Lower lobe of right lung (tissue), 2 donors: ENCODE measurements at regions not wholly inside any gene's neighbourhood (a gene's known extent, or its start where the extent isn't known, plus 50 kb on each side); places are given as distances from the start of the nearest gene placed in this dataset.

Experiments used
- ATAC-seq, 2 donors: fragments of 200-7000 bp; cut with Tn5 transposase; one replicate each; pipeline ENCODE4 v1.9.1; 2020 to 2022; ENCODE audit warnings: mild to moderate bottlenecking in 2 of 2, moderate library complexity in 2 of 2
- DNase-seq: peaks from one replicate; pipeline ENCODE4 v3.0.0-alpha.2; 2020
- H3K27ac ChIP-seq: fragments of 200-600 bp; one replicate; pipeline ENCODE4 v1.8.0; 2022
- H3K27me3 ChIP-seq: fragments of 200-600 bp; one replicate; pipeline ENCODE4 v1.8.0; 2022; ENCODE audit warnings: low read depth
- H3K36me3 ChIP-seq: fragments of 200-600 bp; one replicate; pipeline ENCODE4 v1.8.0; 2022; ENCODE audit warnings: mild to moderate bottlenecking
- H3K4me1 ChIP-seq: fragments of 200-600 bp; one replicate; pipeline ENCODE4 v1.8.0; 2022
- H3K4me3 ChIP-seq: fragments of 200-600 bp; one replicate; pipeline ENCODE4 v1.8.0; 2022; ENCODE audit warnings: mild to moderate bottlenecking
- H3K9me3 ChIP-seq: fragments of 200-600 bp; one replicate; pipeline ENCODE4 v1.8.0; 2022
- intact Hi-C: fragments of 100-400 bp; cut with DNase I; formaldehyde crosslinking; loops from one replicate; pipeline ENCODE4 v1.11.0; 2022
- TF ChIP-seq, protein P1 (sequence below): fragments of 200-600 bp; IDR thresholded peaks from one replicate; pipeline ENCODE4 v1.8.0; 2022; ENCODE audit warnings: antibody characterized with exemption, mild to moderate bottlenecking
- donor health status: DM: no; HTN: yes; CAD: no; lungs with severe emphysema.

DNA sequence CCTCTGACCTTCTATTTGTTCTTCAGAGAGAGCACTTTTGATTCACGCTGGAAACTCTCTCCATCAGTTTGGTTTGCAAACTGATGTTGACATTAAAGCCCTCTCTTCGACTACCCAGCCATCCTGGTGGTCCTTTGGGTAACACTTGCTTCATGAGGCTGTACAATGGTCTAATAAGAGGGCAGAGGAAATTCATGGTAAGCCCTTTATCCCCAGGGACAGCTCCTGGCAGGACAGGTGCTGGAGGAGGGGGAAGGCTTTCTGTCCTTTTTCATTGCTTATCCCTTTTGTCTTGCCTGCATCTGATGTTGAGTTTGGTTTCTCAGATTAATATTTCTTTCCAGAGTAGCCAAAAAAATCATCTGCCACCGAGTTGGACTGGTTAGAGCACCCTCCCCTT is 52.1 kb upstream of the CD93 start:
- ATAC-seq = no peak
- Histone ChIP-seq H3K27me3 (no peaks in the 10 kb centered on the region), H3K4me1 (peaks cover 45% of the 10 kb centered on the region), H3K9me3 (no peaks in the 10 kb centered on the region), H3K4me3 (no peak overlapping the region), H3K36me3 (no peaks in the 10 kb centered on the region), H3K27ac (no peak overlapping the region)
- TF ChIP-seq, protein P1, sequence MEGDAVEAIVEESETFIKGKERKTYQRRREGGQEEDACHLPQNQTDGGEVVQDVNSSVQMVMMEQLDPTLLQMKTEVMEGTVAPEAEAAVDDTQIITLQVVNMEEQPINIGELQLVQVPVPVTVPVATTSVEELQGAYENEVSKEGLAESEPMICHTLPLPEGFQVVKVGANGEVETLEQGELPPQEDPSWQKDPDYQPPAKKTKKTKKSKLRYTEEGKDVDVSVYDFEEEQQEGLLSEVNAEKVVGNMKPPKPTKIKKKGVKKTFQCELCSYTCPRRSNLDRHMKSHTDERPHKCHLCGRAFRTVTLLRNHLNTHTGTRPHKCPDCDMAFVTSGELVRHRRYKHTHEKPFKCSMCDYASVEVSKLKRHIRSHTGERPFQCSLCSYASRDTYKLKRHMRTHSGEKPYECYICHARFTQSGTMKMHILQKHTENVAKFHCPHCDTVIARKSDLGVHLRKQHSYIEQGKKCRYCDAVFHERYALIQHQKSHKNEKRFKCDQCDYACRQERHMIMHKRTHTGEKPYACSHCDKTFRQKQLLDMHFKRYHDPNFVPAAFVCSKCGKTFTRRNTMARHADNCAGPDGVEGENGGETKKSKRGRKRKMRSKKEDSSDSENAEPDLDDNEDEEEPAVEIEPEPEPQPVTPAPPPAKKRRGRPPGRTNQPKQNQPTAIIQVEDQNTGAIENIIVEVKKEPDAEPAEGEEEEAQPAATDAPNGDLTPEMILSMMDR = no peak
- intact Hi-C loops = no loop called here
- DNase-seq = no peak

- peaks cover 44% of the 10 kb centered on the region for H3K4me1 ChIP-seq
- TF ChIP-seq, protein P1 = no peak
- no peak overlapping the region for H3K4me3 ChIP-seq
- intact Hi-C loops = no loop called here
- no peak for ATAC-seq
- peak overlapping the region; percentile 1 for H3K27ac ChIP-seq
- H3K9me3 ChIP-seq = no peaks in the 10 kb centered on the region
- DNase-seq = peak; percentile 48
- no peaks in the 10 kb centered on the region for H3K36me3 ChIP-seq
- no peaks in the 10 kb centered on the region for H3K27me3 ChIP-seq
Observed at GRCh38 chr20:23136893-23137745, 51.0 kb upstream of the CD93 start.

DNA sequence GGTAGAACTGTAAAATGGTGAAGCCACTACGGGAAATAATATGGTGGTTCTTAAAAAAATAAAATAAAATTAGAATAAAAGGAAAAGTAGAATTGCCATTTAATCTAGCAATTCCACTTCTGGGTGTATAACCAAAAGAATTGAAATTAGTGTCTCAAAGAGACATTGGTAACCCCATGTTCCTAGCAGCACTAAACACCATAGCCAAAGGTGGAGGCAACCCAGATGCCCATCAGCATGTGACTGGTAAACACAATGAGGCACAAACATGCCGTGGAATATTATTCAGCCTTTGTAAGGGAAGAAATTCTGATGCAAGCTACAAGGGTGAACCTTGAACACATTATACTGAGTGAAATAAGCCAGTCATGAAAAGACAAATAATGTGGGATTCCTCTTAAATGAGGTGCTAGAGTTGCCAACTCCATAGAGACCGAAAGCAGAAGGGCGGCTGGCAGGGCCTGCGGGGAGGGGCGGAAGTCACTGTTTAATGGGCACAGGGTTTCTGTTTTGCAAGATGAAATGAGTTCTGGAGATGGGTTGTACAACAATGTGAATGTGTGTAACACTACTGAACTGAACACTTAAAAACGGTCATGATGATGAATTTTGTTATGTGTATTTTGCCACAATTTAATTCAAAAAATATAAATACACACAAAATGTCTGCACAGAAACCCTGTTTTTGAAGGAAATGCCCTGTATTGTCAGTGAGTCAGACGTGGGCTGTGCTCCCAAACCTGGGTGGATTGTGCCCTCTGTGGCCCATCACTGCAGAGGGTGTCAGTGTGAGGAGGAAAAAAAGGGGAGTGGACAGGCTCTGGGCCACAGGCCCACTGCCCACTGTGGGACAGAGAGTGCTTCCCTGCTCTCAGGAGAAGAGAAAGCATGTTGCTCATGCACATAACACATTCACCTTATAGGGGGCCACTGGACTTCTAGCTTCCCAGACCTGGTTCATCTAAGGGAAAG is 49.6 kb upstream of the CD93 start:
- intact Hi-C loops = no loop called here
- TF ChIP-seq, protein P1 = no peak

More for the DNA sequence above, 49.6 kb upstream of the CD93 start:
- no peak overlapping the region for H3K4me3 ChIP-seq
- H3K27ac ChIP-seq = peak overlapping the region; percentile 66
- H3K9me3 ChIP-seq = no peaks in the 10 kb centered on the region
- no peaks in the 10 kb centered on the region for H3K27me3 ChIP-seq
- peak; percentile 77 for DNase-seq
- H3K36me3 ChIP-seq = no peaks in the 10 kb centered on the region
- H3K4me1 ChIP-seq = peaks cover 41% of the 10 kb centered on the region
- peak; percentile 63 to 74 for ATAC-seq
